ENCODE measurements at regions not wholly inside any gene's neighbourhood (a gene's known extent, or its start where the extent isn't known, plus 50 kb on each side); places are given as distances from the start of the nearest gene placed in this dataset.
"Not testable (repeated sequence)": the region's sequence is repeated elsewhere in the genome, so short reads cannot be mapped to it uniquely, and the experiment has no call there.

DNA sequence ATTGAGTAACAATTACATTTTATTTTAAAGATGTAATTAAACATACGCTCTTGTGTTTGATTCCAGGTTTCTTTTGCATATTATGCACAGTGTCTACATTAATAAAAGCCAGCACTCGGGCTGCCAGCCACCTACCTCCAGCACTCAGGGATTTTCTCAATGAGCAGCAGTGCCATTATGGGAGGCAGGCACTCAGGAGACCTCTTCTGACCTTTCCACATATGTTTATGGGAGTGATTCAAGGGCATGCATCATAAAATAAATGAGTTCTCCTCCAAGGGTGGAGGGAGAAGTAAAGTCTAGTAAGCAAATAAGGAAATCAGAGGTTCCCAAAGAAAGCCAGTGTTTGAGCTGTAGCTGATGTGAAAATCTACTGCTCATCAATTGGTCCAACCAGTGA is 119.8 kb upstream of the IRX2 start:
- H3K4me1 ChIP-seq (ENCODE audit: control insufficient read depth, insufficient read depth, low read length) = no peaks in the 10 kb centered on the region
- DNase-seq (ENCODE audit: low read depth, low spot score) = no peak
- H3K27me3 ChIP-seq (ENCODE audit: control insufficient read depth, insufficient read depth, low read length) = 0 out of 2 replicates have a peak, but pooled peaks cover 2% of the 10 kb centered on the region
- WGBS (ENCODE audit: insufficient coverage, insufficient read length) = no CpG with 5 or more reads among the region's 2 CpGs
- H3K9me3 ChIP-seq (ENCODE audit: control insufficient read depth, insufficient read depth, low read length) = no peaks in the 10 kb centered on the region
- no peak overlapping the region for H3K4me3 ChIP-seq (ENCODE audit: low read length)
- H3K27ac ChIP-seq (ENCODE audit: low read length) = no peak overlapping the region
- H3K36me3 ChIP-seq (ENCODE audit: control insufficient read depth, insufficient read depth, low read length) = no peaks in the 10 kb centered on the region

- Histone ChIP-seq H3K27ac (ENCODE audit: low read length) (no peak overlapping the region), H3K4me3 (ENCODE audit: low read length) (no peak overlapping the region), H3K36me3 (ENCODE audit: control insufficient read depth, insufficient read depth, low read length) (no peaks in the 10 kb centered on the region), H3K4me1 (ENCODE audit: control insufficient read depth, insufficient read depth, low read length) (no peaks in the 10 kb centered on the region), H3K27me3 (ENCODE audit: control insufficient read depth, insufficient read depth, low read length) (0 out of 2 replicates have a peak, but pooled peaks cover 2% of the 10 kb centered on the region), H3K9me3 (ENCODE audit: control insufficient read depth, insufficient read depth, low read length) (no peaks in the 10 kb centered on the region)
- no CpG with 5 or more reads among the region's 6 CpGs for WGBS (ENCODE audit: insufficient coverage, insufficient read length)
- DNase-seq (ENCODE audit: low read depth, low spot score) = no peak
These were observed 118.0 kb upstream of the IRX2 start for GRCh38 chr5:2869471-2869870.

DNA sequence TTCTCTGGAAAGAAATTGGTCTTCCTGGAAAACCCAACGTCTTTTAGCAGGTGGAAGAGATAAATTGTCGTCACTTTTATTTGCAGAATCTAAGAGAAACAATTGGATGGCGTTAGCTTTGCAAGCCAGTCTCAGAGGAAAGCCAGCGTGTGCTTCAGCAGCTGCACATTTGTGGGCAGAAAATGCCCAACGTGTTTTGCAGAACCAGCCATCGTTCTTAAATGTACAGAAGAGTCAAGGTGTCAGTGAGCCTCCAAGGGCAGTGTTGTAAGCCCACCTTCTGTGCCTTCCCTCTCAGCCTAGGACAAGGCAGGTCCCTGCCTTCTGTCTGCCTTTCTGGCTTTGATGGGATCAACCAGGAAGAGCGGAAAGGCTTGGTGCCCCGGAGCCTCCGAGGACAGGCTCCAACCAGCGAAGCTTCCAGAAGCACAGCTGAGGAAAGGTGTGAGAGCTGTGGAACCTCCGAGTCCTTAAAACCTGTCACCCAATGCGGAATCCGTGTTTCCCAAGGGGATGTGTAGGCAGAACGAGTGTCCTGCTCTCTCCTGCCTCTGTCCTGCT is 116.0 kb upstream of the IRX2 start:
- Histone ChIP-seq H3K9me3 (ENCODE audit: control insufficient read depth, insufficient read depth, low read length) (no peaks in the 10 kb centered on the region), H3K27me3 (ENCODE audit: control insufficient read depth, insufficient read depth, low read length) (0 out of 2 replicates have a peak, but pooled peaks cover 2% of the 10 kb centered on the region), H3K27ac (ENCODE audit: low read length) (no peak overlapping the region), H3K36me3 (ENCODE audit: control insufficient read depth, insufficient read depth, low read length) (no peaks in the 10 kb centered on the region), H3K4me1 (ENCODE audit: control insufficient read depth, insufficient read depth, low read length) (no peaks in the 10 kb centered on the region), H3K4me3 (ENCODE audit: low read length) (no peak overlapping the region)
- WGBS (ENCODE audit: insufficient coverage, insufficient read length) = no CpG with 5 or more reads among the region's 14 CpGs
- DNase-seq (ENCODE audit: low read depth, low spot score) = no peak

DNA sequence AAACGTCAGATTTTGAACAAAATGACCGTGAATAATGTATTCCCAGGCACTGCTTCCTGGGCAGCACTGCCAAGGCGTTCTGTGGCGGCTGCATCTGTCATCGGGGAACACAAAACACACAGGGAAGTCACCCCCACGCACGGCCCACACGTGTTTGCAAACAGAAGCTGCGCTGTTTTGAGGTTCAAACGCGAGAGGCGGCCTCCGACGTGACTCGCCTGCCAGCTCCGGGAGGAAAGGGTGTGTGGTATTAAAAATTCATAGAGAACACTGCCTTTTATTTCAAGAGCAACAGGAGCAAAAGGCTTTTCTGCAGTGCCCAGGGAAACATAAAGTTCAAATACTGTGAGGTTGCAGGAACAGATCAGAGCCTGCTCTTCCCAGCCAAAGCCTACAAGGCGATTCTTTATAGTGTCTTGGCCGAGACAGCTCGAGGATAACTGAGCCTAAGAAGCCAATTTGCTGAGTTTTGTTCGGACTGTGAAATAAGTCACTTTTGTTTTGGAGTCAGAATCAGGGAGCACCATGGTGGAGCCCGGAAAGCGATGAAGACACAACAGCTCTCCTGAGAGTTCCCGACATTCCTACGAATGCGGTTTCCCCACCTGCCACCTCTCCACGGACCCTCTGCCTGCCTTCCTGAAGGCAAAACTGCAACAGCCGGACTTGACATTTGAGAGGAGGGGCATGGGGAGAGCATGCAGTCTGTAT is 115.3 kb upstream of the IRX2 start:
- Histone ChIP-seq H3K27me3 (ENCODE audit: control insufficient read depth, insufficient read depth, low read length) (0 out of 2 replicates have a peak, but pooled peaks cover 2% of the 10 kb centered on the region), H3K4me1 (ENCODE audit: control insufficient read depth, insufficient read depth, low read length) (no peaks in the 10 kb centered on the region), H3K9me3 (ENCODE audit: control insufficient read depth, insufficient read depth, low read length) (no peaks in the 10 kb centered on the region), H3K27ac (ENCODE audit: low read length) (no peak overlapping the region), H3K36me3 (ENCODE audit: control insufficient read depth, insufficient read depth, low read length) (no peaks in the 10 kb centered on the region), H3K4me3 (ENCODE audit: low read length) (no peak overlapping the region)
- no CpG with 5 or more reads among the region's 27 CpGs for WGBS (ENCODE audit: insufficient coverage, insufficient read length)
- DNase-seq (ENCODE audit: low read depth, low spot score) = no peak

DNA sequence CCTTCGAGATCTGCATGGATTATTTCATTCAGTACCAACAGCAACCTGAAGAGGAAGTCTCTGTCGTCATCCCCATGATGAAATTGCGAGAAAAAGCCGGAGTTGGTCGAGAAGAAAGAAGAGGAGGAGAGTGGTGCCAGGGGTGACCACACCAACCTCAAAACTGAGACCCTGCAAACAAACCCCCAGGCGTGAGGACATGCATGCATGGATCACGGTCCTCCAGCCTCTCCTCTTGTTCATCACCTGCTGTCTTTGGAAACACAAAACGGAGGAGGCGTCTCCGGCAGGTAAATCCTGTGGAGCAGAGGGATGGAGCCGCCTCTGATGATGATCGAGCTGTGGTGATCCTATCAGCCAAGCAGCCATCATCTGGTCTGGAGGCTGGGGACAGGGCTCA is 114.4 kb upstream of the IRX2 start:
- no peak for DNase-seq (ENCODE audit: low read depth, low spot score)
- Histone ChIP-seq H3K4me1 (ENCODE audit: control insufficient read depth, insufficient read depth, low read length) (no peaks in the 10 kb centered on the region), H3K27ac (ENCODE audit: low read length) (no peak overlapping the region), H3K4me3 (ENCODE audit: low read length) (no peak overlapping the region), H3K36me3 (ENCODE audit: control insufficient read depth, insufficient read depth, low read length) (no peaks in the 10 kb centered on the region), H3K9me3 (ENCODE audit: control insufficient read depth, insufficient read depth, low read length) (no peaks in the 10 kb centered on the region), H3K27me3 (ENCODE audit: control insufficient read depth, insufficient read depth, low read length) (0 out of 2 replicates have a peak, but pooled peaks cover 2% of the 10 kb centered on the region)
- WGBS (ENCODE audit: insufficient coverage, insufficient read length) = no CpG with 5 or more reads among the region's 12 CpGs

- no peak for DNase-seq (ENCODE audit: low read depth, low spot score)
- no peaks in the 10 kb centered on the region for H3K36me3 ChIP-seq (ENCODE audit: control insufficient read depth, insufficient read depth, low read length)
- no peaks in the 10 kb centered on the region for H3K9me3 ChIP-seq (ENCODE audit: control insufficient read depth, insufficient read depth, low read length)
- no peak overlapping the region for H3K4me3 ChIP-seq (ENCODE audit: low read length)
- no peak overlapping the region for H3K27ac ChIP-seq (ENCODE audit: low read length)
- 0 out of 2 replicates have a peak, but pooled peaks cover 2% of the 10 kb centered on the region for H3K27me3 ChIP-seq (ENCODE audit: control insufficient read depth, insufficient read depth, low read length)
- no peaks in the 10 kb centered on the region for H3K4me1 ChIP-seq (ENCODE audit: control insufficient read depth, insufficient read depth, low read length)
- WGBS (ENCODE audit: insufficient coverage, insufficient read length) = no CpG with 5 or more reads among the region's 14 CpGs
These were observed 113.1 kb upstream of the IRX2 start for GRCh38 chr5:2864515-2865105.

GRCh38 chr5:2863675-2864433 is 112.4 kb upstream of the IRX2 start:
- Histone ChIP-seq H3K4me3 (ENCODE audit: low read length) (no peak overlapping the region), H3K9me3 (ENCODE audit: control insufficient read depth, insufficient read depth, low read length) (no peaks in the 10 kb centered on the region), H3K36me3 (ENCODE audit: control insufficient read depth, insufficient read depth, low read length) (no peaks in the 10 kb centered on the region), H3K27ac (ENCODE audit: low read length) (no peak overlapping the region), H3K4me1 (ENCODE audit: control insufficient read depth, insufficient read depth, low read length) (no peaks in the 10 kb centered on the region), H3K27me3 (ENCODE audit: control insufficient read depth, insufficient read depth, low read length) (0 out of 2 replicates have a peak, but pooled peaks cover 2% of the 10 kb centered on the region)
- no CpG with 5 or more reads among the region's 16 CpGs for WGBS (ENCODE audit: insufficient coverage, insufficient read length)
- no peak for DNase-seq (ENCODE audit: low read depth, low spot score)

GRCh38 chr5:2863133-2863532 is 111.7 kb upstream of the IRX2 start:
- Histone ChIP-seq H3K4me3 (ENCODE audit: low read length) (no peak overlapping the region), H3K36me3 (ENCODE audit: control insufficient read depth, insufficient read depth, low read length) (no peaks in the 10 kb centered on the region), H3K4me1 (ENCODE audit: control insufficient read depth, insufficient read depth, low read length) (no peaks in the 10 kb centered on the region), H3K27me3 (ENCODE audit: control insufficient read depth, insufficient read depth, low read length) (0 out of 2 replicates have a peak, but pooled peaks cover 2% of the 10 kb centered on the region), H3K9me3 (ENCODE audit: control insufficient read depth, insufficient read depth, low read length) (no peaks in the 10 kb centered on the region), H3K27ac (ENCODE audit: low read length) (no peak overlapping the region)
- no peak for DNase-seq (ENCODE audit: low read depth, low spot score)

GRCh38 chr5:2862176-2862575 is 110.7 kb upstream of the IRX2 start:
- H3K27ac ChIP-seq (ENCODE audit: low read length); DNase-seq (ENCODE audit: low read depth, low spot score); H3K9me3 ChIP-seq (ENCODE audit: control insufficient read depth, insufficient read depth, low read length); H3K4me3 ChIP-seq (ENCODE audit: low read length); H3K36me3 ChIP-seq (ENCODE audit: control insufficient read depth, insufficient read depth, low read length); H3K4me1 ChIP-seq (ENCODE audit: control insufficient read depth, insufficient read depth, low read length); H3K27me3 ChIP-seq (ENCODE audit: control insufficient read depth, insufficient read depth, low read length): not testable (repeated sequence)
- WGBS (ENCODE audit: insufficient coverage, insufficient read length) = no CpG with 5 or more reads among the region's 3 CpGs

GRCh38 chr5:2861605-2862004 is 110.1 kb upstream of the IRX2 start:
- Histone ChIP-seq H3K27ac (ENCODE audit: low read length) (no peak overlapping the region), H3K36me3 (ENCODE audit: control insufficient read depth, insufficient read depth, low read length) (no peaks in the 10 kb centered on the region), H3K9me3 (ENCODE audit: control insufficient read depth, insufficient read depth, low read length) (no peaks in the 10 kb centered on the region), H3K4me1 (ENCODE audit: control insufficient read depth, insufficient read depth, low read length) (no peaks in the 10 kb centered on the region), H3K27me3 (ENCODE audit: control insufficient read depth, insufficient read depth, low read length) (no peaks in the 10 kb centered on the region), H3K4me3 (ENCODE audit: low read length) (no peak overlapping the region)
- WGBS (ENCODE audit: insufficient coverage, insufficient read length) = no CpG with 5 or more reads among the region's 7 CpGs
- DNase-seq (ENCODE audit: low read depth, low spot score) = no peak

Data from iPS DF 6.9 (cell line).